Fibroblast of lung (primary cell): ENCODE measurements at regions not wholly inside any gene's neighbourhood (a gene's known extent, or its start where the extent isn't known, plus 50 kb on each side); places are given as distances from the start of the nearest gene placed in this dataset.

Experiments
- DNase-seq, 2 donors: peaks; one replicate each; pipeline versions ENCODE4 v3.0.0 to v3.0.0-alpha.2; 2010; ENCODE audit warnings: low read depth in 2 of 2
- H2AFZ ChIP-seq: 2 replicates; pipeline ENCODE4 v1.5.1; 2012; ENCODE audit warnings: low read length, control low read depth, inconsistent platforms
- H3K27ac ChIP-seq: 2 replicates; pipeline ENCODE4 v1.5.1; 2011; ENCODE audit warnings: low read length, control low read depth; ENCODE audit not compliant: insufficient read depth
- H3K27me3 ChIP-seq: 2 replicates; pipeline ENCODE4 v1.5.1; 2011; ENCODE audit warnings: mild to moderate bottlenecking, low read length; ENCODE audit not compliant: control insufficient read depth, insufficient read depth
- H3K36me3 ChIP-seq: 2 replicates; pipeline ENCODE4 v1.5.1; 2011; ENCODE audit warnings: low read length; ENCODE audit not compliant: control insufficient read depth, insufficient read depth
- H3K4me1 ChIP-seq: 2 replicates; pipeline ENCODE4 v1.5.1; 2011; ENCODE audit warnings: low read length; ENCODE audit not compliant: control insufficient read depth, insufficient read depth; ENCODE audit errors: extremely low read depth
- H3K4me2 ChIP-seq: 2 replicates; pipeline ENCODE4 v1.5.1; 2011; ENCODE audit warnings: low read length, control low read depth; ENCODE audit not compliant: insufficient read depth; ENCODE audit errors: extremely low read depth
- H3K4me3 ChIP-seq, 4 experiments: fragments of 200-600 bp in 1 of 4; sonication (generic) in 1 of 4; replicated peaks in 1 of 4; 2 replicates each; pipeline ENCODE4 v1.5.1; 2011 to 2016; ENCODE audit warnings: low read length in 4 of 4, low read depth in 3 of 4, mild to moderate bottlenecking in 3 of 4, control low read depth in 2 of 4, inconsistent platforms in 1 of 4, mixed read lengths in 1 of 4; ENCODE audit not compliant: insufficient read depth in 1 of 4; ENCODE audit errors: control extremely low read depth in 1 of 4
- H3K79me2 ChIP-seq: 2 replicates; pipeline ENCODE4 v1.5.1; 2012; ENCODE audit warnings: mild to moderate bottlenecking, low read length, inconsistent platforms; ENCODE audit not compliant: control insufficient read depth, insufficient read depth
- H3K9ac ChIP-seq: 2 replicates; pipeline ENCODE4 v1.5.1; 2011; ENCODE audit warnings: mild to moderate bottlenecking, low read length, control low read depth; ENCODE audit not compliant: insufficient read depth
- H3K9me3 ChIP-seq: 2 replicates; pipeline ENCODE4 v1.5.1; 2012; ENCODE audit warnings: low read depth, low read length; ENCODE audit not compliant: control insufficient read depth, insufficient read depth
- H4K20me1 ChIP-seq: 2 replicates; pipeline ENCODE4 v1.5.1; 2011; ENCODE audit warnings: low read length; ENCODE audit not compliant: control insufficient read depth, insufficient read depth; ENCODE audit errors: extremely low read depth
- CTCF ChIP-seq, 2 donors: IDR thresholded peaks in 1 of 2; conservative IDR thresholded peaks in 1 of 2; 1 replicate in 1 of 2; 2 replicates in 1 of 2; pipeline ENCODE4 v1.5.1; 2011 to 2012; ENCODE audit warnings: low read length in 2 of 2, control low read depth in 1 of 2, inconsistent platforms in 1 of 2, low read depth in 1 of 2, mild to moderate bottlenecking in 1 of 2
- EZH2 ChIP-seq: IDR thresholded peaks from 2 replicates; pipeline ENCODE4 v1.5.1; 2012; ENCODE audit warnings: low read length, control low read depth, mild to moderate bottlenecking; ENCODE audit errors: missing control alignments

GRCh38 chr12:78305808-78306207 lies 475.1 kb downstream of the NAV3 start:
- Histone ChIP-seq H2AFZ (no peak overlapping the region), H3K36me3 (no peaks in the 10 kb centered on the region), H3K4me1 (no peaks in the 10 kb centered on the region), H3K79me2 (no peaks in the 10 kb centered on the region), H3K9me3 (no peaks in the 10 kb centered on the region), H3K4me2 (no peak overlapping the region), H3K27ac (no peak overlapping the region), H4K20me1 (no peaks in the 10 kb centered on the region), H3K9ac (no peak overlapping the region), H3K4me3 (no peak overlapping the region), H3K27me3 (no peaks in the 10 kb centered on the region)
- no peak for TF ChIP-seq EZH2
- TF ChIP-seq CTCF (conservative IDR thresholded peaks at IDR 0.05 in 1 of 2, IDR thresholded peaks at IDR 0.05 in 1 of 2; ENCODE audit: low read depth in 1 of 2, low read length in 2 of 2) = no peak
- no peak for DNase-seq

GRCh38 chr12:78306236-78306635 lies 475.5 kb downstream of the NAV3 start:
- no peak for DNase-seq
- H3K4me3 ChIP-seq = no peak overlapping the region

GRCh38 chr12:78308701-78309100 lies 478.0 kb downstream of the NAV3 start:
- H2AFZ ChIP-seq = no peak overlapping the region
- TF ChIP-seq CTCF (conservative IDR thresholded peaks at IDR 0.05 in 1 of 2, IDR thresholded peaks at IDR 0.05 in 1 of 2; ENCODE audit: low read depth in 1 of 2, low read length in 2 of 2) = no peak
- no peak for TF ChIP-seq EZH2
- no peak overlapping the region for H3K4me2 ChIP-seq
- H3K27me3 ChIP-seq = no peaks in the 10 kb centered on the region
- H3K4me1 ChIP-seq = no peaks in the 10 kb centered on the region
- DNase-seq = no peak
- no peak overlapping the region for H3K9ac ChIP-seq
- no peaks in the 10 kb centered on the region for H3K9me3 ChIP-seq
- H4K20me1 ChIP-seq = no peaks in the 10 kb centered on the region
- no peak overlapping the region for H3K4me3 ChIP-seq
- no peaks in the 10 kb centered on the region for H3K36me3 ChIP-seq
- H3K27ac ChIP-seq = no peak overlapping the region
- H3K79me2 ChIP-seq = no peaks in the 10 kb centered on the region

More at GRCh38 chr12:78306236-78306635, 475.5 kb downstream of the NAV3 start:
- no peak overlapping the region for H3K4me2 ChIP-seq
- H4K20me1 ChIP-seq = no peaks in the 10 kb centered on the region
- no peaks in the 10 kb centered on the region for H3K27me3 ChIP-seq
- no peaks in the 10 kb centered on the region for H3K79me2 ChIP-seq
- TF ChIP-seq EZH2 = no peak
- TF ChIP-seq CTCF (conservative IDR thresholded peaks at IDR 0.05 in 1 of 2, IDR thresholded peaks at IDR 0.05 in 1 of 2; ENCODE audit: low read depth in 1 of 2, low read length in 2 of 2) = no peak
- H3K4me1 ChIP-seq = no peaks in the 10 kb centered on the region
- H3K36me3 ChIP-seq = no peaks in the 10 kb centered on the region
- H3K9me3 ChIP-seq = no peaks in the 10 kb centered on the region
- no peak overlapping the region for H3K9ac ChIP-seq
- H3K27ac ChIP-seq = no peak overlapping the region
- no peak overlapping the region for H2AFZ ChIP-seq
